HG02798 (cell line): ENCODE measurements at regions not wholly inside any gene's neighbourhood (a gene's known extent, or its start where the extent isn't known, plus 50 kb on each side); places are given as distances from the start of the nearest gene placed in this dataset.
"Not testable (repeated sequence)": the region's sequence is repeated elsewhere in the genome, so short reads cannot be mapped to it uniquely, and the experiment has no call there.

Experiments
- ATAC-seq: cut with Tn5 transposase; IDR thresholded peaks from one replicate; pipeline ENCODE4 v1.9.1; 2021; ENCODE audit warnings: mild to moderate bottlenecking; ENCODE audit not compliant: unreplicated experiment, poor library complexity

DNA sequence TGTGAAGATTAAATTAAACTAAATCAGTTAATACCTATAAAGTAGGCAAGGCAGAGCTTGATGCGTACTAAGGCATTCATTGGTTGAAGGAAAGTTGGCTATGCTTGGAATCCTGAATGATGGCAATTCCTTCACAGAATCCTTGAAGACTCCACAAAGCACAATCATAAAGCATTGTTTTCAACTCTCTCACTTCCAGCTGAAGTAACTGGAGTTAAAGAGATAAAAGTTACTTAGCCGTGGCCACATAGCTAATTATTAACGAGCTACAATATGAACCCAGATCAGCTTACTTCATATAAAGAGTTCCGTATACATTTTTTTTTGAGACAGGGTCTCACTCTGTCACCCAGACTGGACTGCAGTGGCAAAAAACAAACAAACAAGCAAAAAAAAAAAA lies 483.9 kb upstream of the DDX18 start:
- no peak for ATAC-seq

DNA sequence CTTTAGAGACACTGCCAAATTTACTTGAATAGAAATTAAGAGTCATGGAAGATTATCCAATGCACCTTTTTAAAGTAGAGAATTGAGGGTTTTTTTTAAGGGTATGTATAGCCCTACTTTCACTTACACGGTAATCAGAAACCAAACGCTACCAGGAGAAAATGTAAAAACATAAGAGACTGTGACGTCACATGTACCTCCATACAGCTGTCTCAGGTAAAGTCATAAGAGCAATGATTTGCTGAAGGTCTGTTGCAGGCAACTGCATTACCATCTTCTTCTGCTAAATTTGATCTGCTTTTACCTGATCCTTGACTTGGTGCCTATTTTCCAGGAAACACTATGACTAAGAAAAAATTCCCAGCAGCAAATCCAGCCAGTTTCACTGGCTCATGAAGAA lies 478.5 kb upstream of the DDX18 start:
- ATAC-seq: no peak

DNA sequence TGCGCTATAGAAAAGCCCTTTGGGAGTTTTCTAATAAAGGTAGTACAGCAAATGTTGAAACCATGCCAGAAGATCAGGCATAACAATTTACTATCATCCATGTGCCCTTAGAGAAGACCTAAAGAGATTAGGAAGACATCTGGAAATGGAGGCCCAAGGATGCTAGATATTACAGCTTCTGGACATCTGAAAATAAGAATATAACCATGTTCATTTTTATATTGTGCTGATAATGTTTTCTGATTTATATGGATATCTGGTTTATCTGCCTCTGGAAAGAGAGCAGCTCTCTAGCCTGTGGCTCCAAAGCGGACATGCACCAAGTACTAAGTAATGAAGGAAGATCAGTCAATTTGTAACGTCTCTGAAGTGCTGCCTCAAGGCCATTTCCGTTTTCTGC lies 478.0 kb upstream of the DDX18 start:
- no peak for ATAC-seq

DNA sequence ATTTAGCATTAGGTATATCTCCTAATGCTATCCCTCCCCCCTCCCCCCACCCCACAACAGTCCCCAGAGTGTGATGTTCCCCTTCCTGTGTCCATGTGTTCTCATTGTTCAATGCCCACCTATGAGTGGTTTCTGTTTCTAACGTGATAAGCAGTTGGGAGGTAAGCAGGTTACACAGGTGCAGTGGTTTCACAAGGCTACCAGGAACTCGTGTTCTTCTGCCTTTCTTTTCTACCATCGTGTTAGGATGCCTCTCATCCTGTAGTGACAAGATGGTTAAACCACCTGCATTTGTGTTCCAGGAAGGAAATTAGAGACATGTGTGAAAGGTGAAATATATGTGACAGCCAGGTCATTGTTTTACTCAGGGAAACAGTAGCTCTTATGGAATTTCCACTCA lies 476.5 kb upstream of the DDX18 start:
- ATAC-seq: not testable (repeated sequence)

DNA sequence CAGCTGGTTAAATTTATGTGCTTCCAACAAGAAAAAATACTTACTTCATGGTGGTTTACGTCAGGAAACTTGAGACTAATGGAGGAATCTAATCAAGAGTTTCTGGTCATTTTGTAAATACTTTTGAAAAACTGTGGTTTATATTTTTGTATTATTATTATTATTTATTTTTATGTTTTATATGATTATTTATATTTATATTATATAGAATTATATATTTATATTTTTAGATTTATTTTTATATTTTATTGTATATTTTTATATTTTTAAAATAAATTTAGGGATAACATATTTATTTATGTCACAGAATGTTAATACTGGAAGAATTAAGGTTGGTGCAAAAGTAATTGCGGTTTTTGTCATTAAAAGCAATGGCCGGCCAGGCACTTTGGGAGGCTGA lies 474.5 kb upstream of the DDX18 start:
- ATAC-seq: no peak

DNA sequence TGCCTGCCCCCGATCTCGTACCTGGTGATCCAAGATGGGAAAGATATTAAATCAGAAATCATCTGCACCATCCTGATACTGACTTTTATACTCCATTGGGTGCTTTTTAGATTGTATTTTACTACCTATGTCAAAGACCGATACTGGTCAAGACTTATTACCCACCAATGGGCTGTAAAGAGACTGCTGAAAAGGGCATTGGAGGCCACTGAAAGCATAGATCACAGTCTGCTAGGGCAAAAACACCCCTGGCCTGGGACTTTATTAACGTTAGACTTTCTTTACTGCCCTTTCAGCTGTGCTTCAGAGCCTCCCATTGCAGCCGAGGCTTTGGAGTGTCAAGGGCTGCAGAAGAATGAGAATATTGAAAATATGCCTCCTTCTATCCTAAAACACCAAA lies 472.8 kb upstream of the DDX18 start:
- no peak for ATAC-seq

DNA sequence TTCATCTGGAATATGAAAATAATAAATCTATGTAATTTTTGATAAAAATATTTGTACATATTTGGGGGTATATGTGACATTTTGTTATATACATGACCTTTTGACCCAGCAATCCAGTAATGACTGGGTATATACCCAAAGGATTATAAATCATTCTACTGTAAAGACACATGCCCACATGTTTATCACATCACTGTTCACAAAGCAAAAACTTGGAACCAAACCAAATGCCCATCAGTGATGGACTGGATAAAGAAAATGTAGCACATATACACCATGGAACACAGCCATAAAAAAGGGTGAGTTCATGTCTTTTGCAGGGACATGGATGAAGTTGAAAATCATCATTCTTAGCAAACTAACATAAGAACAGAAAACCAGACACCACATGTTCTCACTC lies 472.1 kb upstream of the DDX18 start:
- no peak for ATAC-seq

DNA sequence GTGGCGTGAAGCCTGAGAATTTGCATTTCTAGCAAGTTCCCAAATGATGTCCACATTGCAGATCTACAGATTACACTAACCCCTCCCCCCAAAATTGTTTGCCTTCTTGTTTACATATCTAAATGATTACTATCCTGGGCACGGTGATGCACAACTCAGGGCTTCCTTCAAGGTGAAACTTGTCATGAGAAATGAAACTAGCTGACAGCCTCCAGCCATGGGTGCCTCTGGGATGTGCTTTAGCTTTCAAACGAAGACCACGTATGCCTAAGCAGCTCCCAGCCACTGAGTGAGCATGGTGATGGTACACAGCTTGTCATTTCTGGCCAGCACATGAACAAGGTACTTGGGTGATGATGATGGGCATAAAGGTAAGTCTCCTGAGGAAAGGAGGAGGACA lies 464.8 kb upstream of the DDX18 start:
- no peak for ATAC-seq

DNA sequence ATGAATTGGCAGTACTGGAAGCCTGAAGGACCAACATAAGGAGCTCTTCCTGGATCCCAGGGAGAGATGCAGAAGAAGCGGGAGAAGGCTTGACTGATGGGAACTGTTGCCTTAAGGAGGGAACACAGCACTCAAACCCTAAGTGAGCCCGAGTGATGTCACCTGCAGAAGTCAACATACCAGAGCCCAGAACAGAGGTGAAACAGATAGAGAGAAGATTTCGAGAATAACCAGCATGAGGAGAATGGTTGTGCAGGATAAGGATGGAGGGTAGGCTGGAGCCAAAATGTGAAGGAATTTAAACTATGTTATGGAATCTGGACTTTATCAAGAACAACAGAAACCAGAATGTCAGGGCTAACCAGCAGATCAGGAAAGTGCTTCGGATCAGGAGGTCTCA lies 463.1 kb upstream of the DDX18 start:
- ATAC-seq: no peak

DNA sequence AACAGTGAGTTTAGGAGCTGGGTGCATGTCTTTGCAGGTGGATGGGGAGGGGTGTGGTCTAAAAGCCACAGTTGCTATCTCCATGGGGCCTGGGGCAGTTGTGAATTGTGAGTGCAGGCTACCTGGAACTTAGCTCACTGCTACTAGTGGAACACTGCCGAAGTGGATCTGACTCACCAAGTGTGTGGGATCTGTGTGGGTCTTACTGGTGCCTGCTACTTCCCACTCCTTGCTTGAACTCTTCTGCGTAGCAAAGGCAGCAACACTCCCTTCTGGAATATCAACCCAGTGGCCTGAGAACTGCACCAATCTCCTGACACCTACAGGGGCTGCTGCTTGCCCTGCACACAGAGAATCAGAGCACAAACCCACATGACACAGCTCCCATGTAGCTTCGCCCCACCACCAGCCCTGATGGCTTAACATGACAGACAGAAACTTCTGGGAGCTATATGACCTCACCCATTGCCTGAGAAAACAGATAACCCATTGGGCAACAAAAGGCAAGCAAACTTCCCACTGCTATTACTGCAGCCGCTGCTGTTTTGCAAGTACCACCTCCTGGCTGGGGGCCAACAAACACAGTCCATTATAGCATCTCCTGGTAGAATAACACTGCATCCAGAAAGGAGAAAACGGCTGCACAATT lies 455.1 kb upstream of the DDX18 start:
- ATAC-seq: no peak

DNA sequence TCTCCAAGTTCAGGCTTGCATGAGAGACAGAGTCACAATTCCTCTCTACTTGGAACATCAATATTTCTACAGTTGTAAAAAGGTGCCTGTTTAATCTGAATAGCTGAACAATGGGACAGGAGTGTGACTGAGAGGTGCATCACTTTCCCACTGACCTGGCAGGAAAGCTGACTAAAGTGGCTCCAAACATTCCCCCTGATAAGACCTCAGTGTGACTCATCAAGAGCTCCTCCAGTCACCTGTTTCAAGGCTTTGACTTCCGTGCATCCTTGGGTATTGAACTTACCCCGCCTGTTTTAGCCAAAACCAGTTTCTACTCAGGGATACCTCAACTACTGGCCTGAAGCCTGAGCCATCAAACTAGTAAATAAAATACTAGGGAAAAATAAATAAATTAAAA lies 453.9 kb upstream of the DDX18 start:
- ATAC-seq: no peak

DNA sequence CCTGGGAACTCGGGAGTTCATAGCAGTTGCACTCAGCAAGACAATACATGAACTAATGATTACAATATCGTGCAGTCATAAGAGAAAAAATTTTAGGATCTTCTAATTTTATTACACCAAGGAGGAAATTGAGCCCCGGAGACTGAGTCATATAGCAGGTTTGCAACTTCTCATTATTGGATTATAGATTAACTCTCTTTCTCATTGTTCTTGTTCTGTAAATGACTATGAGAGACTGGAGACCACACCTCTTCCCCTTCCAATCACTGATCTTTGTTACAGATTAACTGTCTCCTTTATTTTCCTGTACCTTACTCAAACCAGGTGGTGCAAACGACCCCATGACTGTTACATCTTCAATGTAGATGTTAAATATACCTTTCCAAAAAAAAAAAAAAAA lies 435.8 kb upstream of the DDX18 start:
- peak; percentile 64 for ATAC-seq

DNA sequence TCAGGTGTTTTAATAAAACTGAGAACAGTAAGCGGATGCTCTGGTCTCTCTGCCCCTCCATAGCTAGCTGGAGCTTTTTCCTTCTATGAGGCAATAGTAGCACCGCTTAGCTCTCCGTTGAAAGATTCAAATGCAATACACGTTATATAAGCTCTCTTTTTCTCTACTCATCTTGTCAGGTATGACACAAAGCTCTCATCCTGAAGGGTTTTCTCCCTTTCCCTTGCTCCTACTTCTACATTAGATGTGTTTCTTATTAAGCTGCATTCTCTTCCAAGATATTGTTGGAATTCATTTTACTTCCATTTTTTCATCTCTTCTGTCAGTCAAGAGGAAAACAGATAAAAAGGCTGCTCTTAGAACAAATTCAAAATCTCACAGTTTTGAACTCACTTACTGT lies 434.6 kb upstream of the DDX18 start:
- no peak for ATAC-seq

DNA sequence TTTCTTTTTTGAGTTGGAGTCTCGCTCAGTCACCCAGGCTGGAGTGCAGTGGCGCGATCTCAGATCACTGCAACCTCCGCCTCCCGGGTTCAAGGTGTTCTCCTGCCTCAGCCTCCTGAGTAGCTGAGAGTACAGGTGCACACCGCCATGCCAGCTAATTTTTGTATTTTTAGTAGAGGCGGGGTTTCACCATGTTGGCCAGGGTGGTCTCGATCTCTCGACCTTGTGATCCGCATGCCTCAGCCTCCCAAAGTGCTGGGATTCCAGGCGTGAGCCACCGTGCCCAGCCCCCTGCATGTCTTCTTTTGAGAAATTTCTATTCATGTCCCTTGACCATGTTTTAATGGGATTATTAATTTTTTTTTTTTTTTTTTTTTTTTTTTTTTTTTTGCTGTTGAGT lies 430.5 kb upstream of the DDX18 start:
- ATAC-seq: not testable (repeated sequence)

DNA sequence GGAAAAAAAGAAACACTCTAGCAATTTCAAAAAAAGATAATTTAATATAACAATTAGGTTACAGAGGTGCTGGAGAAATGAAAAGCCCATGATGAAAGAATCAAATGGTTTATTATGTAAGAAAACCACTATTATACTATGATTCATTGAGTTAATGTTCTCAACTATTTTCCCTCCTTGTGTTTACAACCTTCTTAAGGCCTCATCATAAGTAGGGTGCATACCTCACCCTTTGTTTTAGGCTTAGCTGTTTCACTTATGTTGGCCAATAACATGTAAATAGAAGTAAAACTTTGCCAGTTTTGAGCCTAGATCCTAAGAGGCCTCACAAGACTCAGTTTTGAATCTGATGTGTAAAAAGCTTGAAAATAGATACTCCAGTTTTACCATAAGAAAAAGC lies 418.3 kb upstream of the DDX18 start:
- no peak for ATAC-seq

DNA sequence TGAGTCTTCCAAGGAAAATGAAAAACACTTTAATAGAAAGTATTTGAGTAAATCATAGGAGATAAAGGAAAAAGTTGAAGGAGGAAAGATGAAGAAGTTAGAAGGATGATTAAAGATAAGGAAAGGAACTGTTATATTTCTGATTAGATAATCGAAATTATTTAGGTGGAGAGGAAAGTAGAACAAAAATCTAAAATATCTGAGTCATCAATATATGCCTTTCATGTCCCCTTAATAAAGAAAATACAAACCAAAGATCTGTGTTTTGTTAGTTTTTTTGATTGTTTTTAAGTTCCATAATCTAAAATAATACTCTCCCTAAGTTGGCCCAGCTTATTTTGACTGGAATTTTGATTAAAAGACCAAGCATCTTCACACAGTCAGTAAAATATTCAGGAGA lies 412.9 kb upstream of the DDX18 start:
- ATAC-seq: no peak

DNA sequence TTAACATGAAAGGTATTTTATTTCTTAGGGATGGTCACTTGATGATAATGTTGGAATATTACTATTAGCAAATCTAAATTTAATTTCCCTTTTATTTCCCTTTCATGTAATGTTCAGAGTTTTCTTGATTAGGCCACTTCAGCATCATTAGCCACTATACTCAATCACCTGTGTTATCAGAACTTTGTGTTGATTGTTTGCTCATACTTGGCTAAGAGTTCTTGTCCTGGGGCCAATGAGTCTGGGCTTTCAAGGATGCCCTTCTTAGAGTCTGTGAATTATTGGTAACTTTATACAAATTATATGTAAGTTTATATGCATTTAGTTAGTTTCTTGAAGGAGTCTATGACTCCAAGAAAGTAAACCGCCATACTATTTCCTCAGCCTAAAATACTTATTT lies 408.0 kb upstream of the DDX18 start:
- no peak for ATAC-seq

DNA sequence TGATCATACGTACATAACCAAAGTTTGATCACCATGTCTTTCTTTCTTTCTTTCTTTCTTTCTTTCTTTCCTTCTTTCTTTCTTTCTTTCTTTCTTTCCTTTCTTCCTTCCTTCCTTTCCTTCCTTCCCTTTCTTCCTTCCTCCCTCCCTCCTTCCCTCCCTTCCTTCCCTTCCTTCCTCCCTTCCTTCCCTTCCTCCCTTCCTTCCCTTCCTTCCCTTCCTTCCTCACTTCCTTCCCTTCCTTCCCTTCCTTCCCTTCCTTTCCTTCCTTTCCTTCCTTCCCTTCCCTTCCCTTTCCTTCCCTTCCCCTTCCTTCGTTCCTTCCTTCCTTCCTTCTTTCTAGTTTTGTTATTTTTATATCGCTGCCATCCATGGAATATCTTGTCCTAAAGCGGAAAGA lies 406.7 kb upstream of the DDX18 start:
- ATAC-seq: no peak

DNA sequence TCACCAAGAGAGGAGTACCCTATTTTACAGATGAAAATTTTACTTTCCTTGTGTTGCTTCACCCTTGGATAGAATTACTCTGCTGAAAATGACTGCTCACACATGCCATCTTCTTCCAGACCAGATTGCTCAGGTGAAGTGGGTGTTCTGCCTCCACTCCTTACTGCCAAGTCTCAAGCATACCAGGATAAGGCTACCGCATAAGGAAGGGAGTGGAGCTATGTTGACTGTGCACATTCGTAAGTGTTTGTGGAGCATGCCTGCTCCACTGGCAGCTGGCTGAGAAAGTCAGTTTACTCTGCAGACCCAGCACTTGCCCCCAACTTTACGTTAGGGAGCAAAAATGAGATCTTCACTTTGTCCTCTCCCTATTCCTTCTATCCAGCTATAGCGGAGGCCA lies 405.0 kb upstream of the DDX18 start:
- no peak for ATAC-seq

DNA sequence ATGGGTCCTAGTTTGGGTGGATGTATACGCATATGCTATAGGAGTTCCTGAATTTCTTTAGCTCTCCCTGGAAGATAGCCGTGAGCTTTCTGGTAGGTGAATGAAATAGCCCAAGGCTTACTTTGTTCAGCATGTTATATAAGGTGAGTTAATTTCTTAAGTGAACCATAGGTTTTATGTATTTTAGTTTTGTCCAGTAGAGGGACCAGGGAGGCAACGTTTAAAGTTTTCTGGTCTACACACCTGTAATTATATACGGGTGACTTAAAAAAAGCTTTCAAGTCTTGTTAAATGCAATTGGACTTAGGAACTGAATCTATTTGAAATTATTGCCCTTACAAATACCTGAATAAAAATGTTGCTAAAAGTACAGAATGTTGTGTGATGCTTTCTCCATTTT lies 402.5 kb upstream of the DDX18 start:
- ATAC-seq: no peak

DNA sequence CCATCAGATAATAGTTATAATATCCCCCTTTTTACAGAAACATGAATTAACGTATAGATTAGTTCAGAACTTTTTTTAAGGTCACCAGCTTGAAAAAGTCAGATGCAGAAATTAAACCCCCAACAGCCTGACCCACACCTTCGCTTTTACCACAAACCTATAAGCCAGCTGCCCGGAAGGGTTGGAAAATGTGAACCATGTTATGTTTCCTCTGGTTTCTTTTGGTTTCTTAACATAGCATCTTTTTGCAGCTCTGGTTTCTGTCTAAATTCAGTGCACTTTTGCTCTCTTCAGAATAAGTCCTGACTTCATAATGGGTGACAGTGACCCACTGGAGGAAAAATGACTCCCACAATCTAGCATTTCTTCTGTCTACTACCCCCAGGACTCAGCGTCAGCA lies 381.7 kb upstream of the DDX18 start:
- no peak for ATAC-seq

DNA sequence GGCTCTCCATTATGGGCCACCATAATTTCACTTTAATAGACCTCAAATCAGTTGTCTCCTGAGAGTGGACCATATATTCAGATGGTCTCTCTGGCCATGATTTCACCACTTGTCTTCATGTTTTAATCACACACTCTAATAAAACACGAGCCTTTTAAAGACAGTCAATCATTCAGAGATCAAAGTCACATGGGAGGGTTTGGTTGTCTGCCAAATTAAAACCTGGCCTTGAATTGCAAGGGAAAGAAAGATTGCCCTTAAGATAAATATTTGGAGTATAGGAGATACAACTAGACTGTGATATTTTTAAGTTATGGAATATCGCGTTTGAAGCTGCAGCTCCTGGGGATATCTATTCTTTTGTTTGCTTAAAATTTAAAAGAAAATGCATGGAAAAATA lies 377.8 kb upstream of the DDX18 start:
- no peak for ATAC-seq
